ENCODE measurements at regions not wholly inside any gene's neighbourhood (a gene's known extent, or its start where the extent isn't known, plus 50 kb on each side); places are given as distances from the start of the nearest gene placed in this dataset.

DNA sequence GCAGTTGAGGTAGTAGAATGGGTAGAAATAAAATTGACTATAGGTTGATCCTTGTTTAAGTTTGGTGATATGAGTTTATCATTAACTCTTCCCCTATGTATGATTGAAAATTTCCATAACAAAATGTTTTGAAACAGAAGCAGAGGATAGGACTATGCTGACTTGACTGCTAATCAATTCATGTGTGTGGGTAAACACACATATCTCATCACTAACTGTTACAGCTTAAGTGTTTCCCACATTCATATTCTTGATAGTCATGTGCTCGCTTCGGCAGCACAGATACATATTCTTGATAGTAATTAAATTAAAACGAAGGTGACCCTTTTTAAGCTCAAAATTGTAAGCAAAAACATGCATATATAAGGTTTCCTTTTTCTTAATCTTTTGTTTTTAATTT, 68.2 kb upstream of the SAMSN1 start:
- no peak for TF ChIP-seq POLR2AphosphoS5 (IDR thresholded peaks at IDR 0.05; ENCODE audit: low read depth, low read length)
- TF ChIP-seq, protein P1, sequence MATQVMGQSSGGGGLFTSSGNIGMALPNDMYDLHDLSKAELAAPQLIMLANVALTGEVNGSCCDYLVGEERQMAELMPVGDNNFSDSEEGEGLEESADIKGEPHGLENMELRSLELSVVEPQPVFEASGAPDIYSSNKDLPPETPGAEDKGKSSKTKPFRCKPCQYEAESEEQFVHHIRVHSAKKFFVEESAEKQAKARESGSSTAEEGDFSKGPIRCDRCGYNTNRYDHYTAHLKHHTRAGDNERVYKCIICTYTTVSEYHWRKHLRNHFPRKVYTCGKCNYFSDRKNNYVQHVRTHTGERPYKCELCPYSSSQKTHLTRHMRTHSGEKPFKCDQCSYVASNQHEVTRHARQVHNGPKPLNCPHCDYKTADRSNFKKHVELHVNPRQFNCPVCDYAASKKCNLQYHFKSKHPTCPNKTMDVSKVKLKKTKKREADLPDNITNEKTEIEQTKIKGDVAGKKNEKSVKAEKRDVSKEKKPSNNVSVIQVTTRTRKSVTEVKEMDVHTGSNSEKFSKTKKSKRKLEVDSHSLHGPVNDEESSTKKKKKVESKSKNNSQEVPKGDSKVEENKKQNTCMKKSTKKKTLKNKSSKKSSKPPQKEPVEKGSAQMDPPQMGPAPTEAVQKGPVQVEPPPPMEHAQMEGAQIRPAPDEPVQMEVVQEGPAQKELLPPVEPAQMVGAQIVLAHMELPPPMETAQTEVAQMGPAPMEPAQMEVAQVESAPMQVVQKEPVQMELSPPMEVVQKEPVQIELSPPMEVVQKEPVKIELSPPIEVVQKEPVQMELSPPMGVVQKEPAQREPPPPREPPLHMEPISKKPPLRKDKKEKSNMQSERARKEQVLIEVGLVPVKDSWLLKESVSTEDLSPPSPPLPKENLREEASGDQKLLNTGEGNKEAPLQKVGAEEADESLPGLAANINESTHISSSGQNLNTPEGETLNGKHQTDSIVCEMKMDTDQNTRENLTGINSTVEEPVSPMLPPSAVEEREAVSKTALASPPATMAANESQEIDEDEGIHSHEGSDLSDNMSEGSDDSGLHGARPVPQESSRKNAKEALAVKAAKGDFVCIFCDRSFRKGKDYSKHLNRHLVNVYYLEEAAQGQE (IDR thresholded peaks at IDR 0.05; ENCODE audit: insufficient read depth in 1 of 2, low read depth in 2 of 2, low read length in 2 of 2): no peak

All from PFSK-1 (cell line).